B cell (primary cell): ENCODE measurements at regions not wholly inside any gene's neighbourhood (a gene's known extent, or its start where the extent isn't known, plus 50 kb on each side); places are given as distances from the start of the nearest gene placed in this dataset.

Experiments
- ATAC-seq: fragments of 200-7000 bp; cut with Tn5 transposase; one replicate; pipeline ENCODE4 v1.10.0; 2021; ENCODE audit warnings: low read depth, mild to moderate bottlenecking, moderate number of reproducible peaks, moderate library complexity
- CTCF ChIA-PET: fragments of 350-600 bp; sonication (Branson Sonifier 250); formaldehyde crosslinking; loops from one replicate; lab custom pipeline; 2021; ENCODE audit warnings: antibody characterized with exemption, inconsistent platforms; lab: Charles Lee
- POLR2A ChIA-PET: fragments of 350-600 bp; sonication (Branson Sonifier 250); formaldehyde crosslinking; loops from one replicate; lab custom pipeline; 2021; ENCODE audit warnings: antibody characterized with exemption; lab: Charles Lee
- DNase-seq: peaks from one replicate; pipeline ENCODE4 v3.0.0; 2013
- H2AFZ ChIP-seq: 2 replicates; pipeline ENCODE4 v1.6.1; 2012; ENCODE audit warnings: mild to moderate bottlenecking, low read depth, low read length; ENCODE audit not compliant: insufficient read depth, poor library complexity, severe bottlenecking
- H3K27ac ChIP-seq, 2 donors: 1 replicate in 1 of 2; 2 replicates in 1 of 2; pipeline ENCODE4 v1.5.1; 2012 to 2013; ENCODE audit warnings: low read length in 2 of 2, mild to moderate bottlenecking in 2 of 2, moderate library complexity in 1 of 2
- H3K27me3 ChIP-seq, 4 experiments: fragments of 200-600 bp in 1 of 4; sonication (generic) in 1 of 4; replicated peaks in 1 of 4; 1 replicate in 2 of 4; 2 replicates in 2 of 4; pipeline versions ENCODE4 v1.6.1 to v1.7.0; 2013 to 2016; ENCODE audit warnings: low read length in 3 of 4, mild to moderate bottlenecking in 2 of 4, mixed read lengths in 1 of 4, moderate library complexity in 1 of 4; ENCODE audit not compliant: insufficient read depth in 4 of 4, control insufficient read depth in 3 of 4; ENCODE audit errors: control extremely low read depth in 1 of 4
- H3K36me3 ChIP-seq, 2 experiments: replicated peaks in 1 of 2; 1 replicate in 1 of 2; 2 replicates in 1 of 2; pipeline versions ENCODE4 v1.6.1 to v1.7.1; 2013; ENCODE audit warnings: low read length in 1 of 2; ENCODE audit not compliant: insufficient read depth in 2 of 2, control insufficient read depth in 1 of 2; ENCODE audit errors: control extremely low read depth in 1 of 2, extremely low read depth in 1 of 2
- H3K4me1 ChIP-seq, 2 donors: fragments of 200-600 bp in 1 of 2; sonication (generic) in 1 of 2; 1 replicate in 1 of 2; 2 replicates in 1 of 2; pipeline versions ENCODE4 v1.5.1 to v1.6.1; 2013 to 2017; ENCODE audit warnings: low read length in 2 of 2; ENCODE audit not compliant: control insufficient read depth in 2 of 2, insufficient read depth in 2 of 2
- H3K4me2 ChIP-seq: replicated peaks from 2 replicates; pipeline ENCODE3; 2012; ENCODE audit warnings: mild to moderate bottlenecking, low read depth, low read length; ENCODE audit not compliant: poor library complexity, severe bottlenecking
- H3K4me3 ChIP-seq, 5 experiments: fragments of 200-600 bp in 1 of 5; sonication (generic) in 1 of 5; 1 replicate in 3 of 5; 2 replicates in 2 of 5; pipeline versions ENCODE4 v1.5.1 to v1.7.0; 2011 to 2016; ENCODE audit warnings: low read length in 4 of 5, mild to moderate bottlenecking in 4 of 5, low read depth in 2 of 5, control low read depth in 1 of 5, moderate library complexity in 1 of 5; ENCODE audit not compliant: insufficient read depth in 1 of 5; ENCODE audit errors: control extremely low read depth in 1 of 5, extremely low read depth in 1 of 5
- H3K79me2 ChIP-seq: fragments of 200-600 bp; sonication (generic); one replicate; pipeline ENCODE4 v1.6.0; 2016; ENCODE audit warnings: low read length; ENCODE audit not compliant: control insufficient read depth, insufficient read depth
- H3K9ac ChIP-seq: fragments of 200-600 bp; sonication (generic); 2 replicates; pipeline ENCODE4 v1.6.1; 2017; ENCODE audit warnings: mild to moderate bottlenecking, low read length, moderate library complexity
- H3K9me3 ChIP-seq, 3 donors: one replicate each; pipeline versions ENCODE4 v1.6.1 to v1.7.1; 2013; ENCODE audit warnings: low read length in 2 of 3; ENCODE audit not compliant: control insufficient read depth in 2 of 3, insufficient read depth in 1 of 3; ENCODE audit errors: control extremely low read depth in 1 of 3
- H4K20me1 ChIP-seq: 2 replicates; pipeline ENCODE4 v1.6.0; 2012; ENCODE audit warnings: mild to moderate bottlenecking, low read length; ENCODE audit not compliant: insufficient read depth, control insufficient read depth, poor library complexity, severe bottlenecking
- H3K27ac Mint-ChIP-seq: one replicate; pipeline ENCODE4 v1.8.0; 2021; ENCODE audit warnings: mixed read lengths
- H3K27me3 Mint-ChIP-seq: one replicate; pipeline ENCODE4 v1.8.0; 2021; ENCODE audit warnings: mixed read lengths
- H3K4me1 Mint-ChIP-seq: one replicate; pipeline ENCODE4 v1.8.0; 2021; ENCODE audit warnings: mixed read lengths
- H3K4me3 Mint-ChIP-seq: one replicate; pipeline ENCODE4 v1.8.0; 2021; ENCODE audit warnings: mixed read lengths
- H3K9me3 Mint-ChIP-seq: one replicate; pipeline ENCODE4 v1.8.0; 2022; ENCODE audit warnings: mixed read lengths; ENCODE audit not compliant: insufficient read depth
- EZH2 ChIP-seq: IDR thresholded peaks from 2 replicates; pipeline ENCODE4 v1.6.1; 2012; ENCODE audit warnings: borderline replicate concordance, low read depth, mild to moderate bottlenecking, moderate library complexity, low read length; ENCODE audit not compliant: insufficient read depth, poor library complexity, severe bottlenecking
- WGBS: methylation state at CpG from one replicate; pipeline ENCODE4 v1.1.5; 2013; ENCODE audit warnings: missing lambda C conversion rate; ENCODE audit not compliant: insufficient coverage; 5-methylcytosine and 5-hydroxymethylcytosine counted together
- intact Hi-C: fragments of 100-400 bp; cut with micrococcal nuclease; formaldehyde crosslinking; loops from one replicate; pipeline ENCODE4 v1.10.0; 2022
- TF ChIP-seq, protein P1 (sequence below): fragments of 200-600 bp; IDR thresholded peaks from one replicate; pipeline ENCODE4 v1.8.0; 2022; ENCODE audit warnings: antibody characterized with exemption, mild to moderate bottlenecking

GRCh38 chr6:92822222-92822621 lies 597.1 kb downstream of the EPHA7 start:
- H3K4me3 Mint-ChIP-seq: no peak overlapping the region
- Histone ChIP-seq H3K36me3 (no peaks in the 10 kb centered on the region), H3K79me2 (no peaks in the 10 kb centered on the region), H3K4me1 (no peaks in the 10 kb centered on the region), H3K4me3 (no peak overlapping the region), H3K27me3 (no peaks in the 10 kb centered on the region), H2AFZ (no peak overlapping the region), H3K9me3 (peaks cover 0 to 1% (median 0%) of the 10 kb centered on the region in 3 donors), H3K27ac (no peak overlapping the region), H4K20me1 (no peaks in the 10 kb centered on the region), H3K4me2 (no peak overlapping the region), H3K9ac (no peak overlapping the region)
- ATAC-seq (no peak), DNase-seq (no peak)
- no peak overlapping the region for H3K27ac Mint-ChIP-seq
- no CpG with 5 or more reads among the region's 4 CpGs for WGBS
- ChIA-PET POLR2A (no interaction called here), CTCF (no interaction called here)
- TF ChIP-seq, protein P1, sequence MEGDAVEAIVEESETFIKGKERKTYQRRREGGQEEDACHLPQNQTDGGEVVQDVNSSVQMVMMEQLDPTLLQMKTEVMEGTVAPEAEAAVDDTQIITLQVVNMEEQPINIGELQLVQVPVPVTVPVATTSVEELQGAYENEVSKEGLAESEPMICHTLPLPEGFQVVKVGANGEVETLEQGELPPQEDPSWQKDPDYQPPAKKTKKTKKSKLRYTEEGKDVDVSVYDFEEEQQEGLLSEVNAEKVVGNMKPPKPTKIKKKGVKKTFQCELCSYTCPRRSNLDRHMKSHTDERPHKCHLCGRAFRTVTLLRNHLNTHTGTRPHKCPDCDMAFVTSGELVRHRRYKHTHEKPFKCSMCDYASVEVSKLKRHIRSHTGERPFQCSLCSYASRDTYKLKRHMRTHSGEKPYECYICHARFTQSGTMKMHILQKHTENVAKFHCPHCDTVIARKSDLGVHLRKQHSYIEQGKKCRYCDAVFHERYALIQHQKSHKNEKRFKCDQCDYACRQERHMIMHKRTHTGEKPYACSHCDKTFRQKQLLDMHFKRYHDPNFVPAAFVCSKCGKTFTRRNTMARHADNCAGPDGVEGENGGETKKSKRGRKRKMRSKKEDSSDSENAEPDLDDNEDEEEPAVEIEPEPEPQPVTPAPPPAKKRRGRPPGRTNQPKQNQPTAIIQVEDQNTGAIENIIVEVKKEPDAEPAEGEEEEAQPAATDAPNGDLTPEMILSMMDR: no peak
- TF ChIP-seq EZH2: no peak
- no peaks in the 10 kb centered on the region for H3K9me3 Mint-ChIP-seq
- intact Hi-C loops: no loop called here
- H3K27me3 Mint-ChIP-seq: no peaks in the 10 kb centered on the region
- no peaks in the 10 kb centered on the region for H3K4me1 Mint-ChIP-seq

GRCh38 chr6:92820601-92821000 lies 598.8 kb downstream of the EPHA7 start:
- no peaks in the 10 kb centered on the region for H3K79me2 ChIP-seq
- H3K4me1 ChIP-seq: no peaks in the 10 kb centered on the region
- DNase-seq (no peak), ATAC-seq (no peak)
- H3K4me2 ChIP-seq: no peak overlapping the region
- H4K20me1 ChIP-seq: no peaks in the 10 kb centered on the region
- no peak overlapping the region for H3K27ac Mint-ChIP-seq
- TF ChIP-seq, protein P1: no peak
- no peak for TF ChIP-seq EZH2
- 89% methylated on average over 5 of the region's 6 CpGs for WGBS
- H3K9ac ChIP-seq: no peak overlapping the region
- no peaks in the 10 kb centered on the region for H3K4me1 Mint-ChIP-seq
- no peaks in the 10 kb centered on the region for H3K27me3 ChIP-seq
- no peak overlapping the region for H3K27ac ChIP-seq
- no peak overlapping the region for H2AFZ ChIP-seq
- H3K4me3 Mint-ChIP-seq: no peak overlapping the region
- H3K27me3 Mint-ChIP-seq: no peaks in the 10 kb centered on the region
- H3K9me3 Mint-ChIP-seq: peaks cover 4% of the 10 kb centered on the region
- POLR2A ChIA-PET: no interaction called here
- H3K9me3 ChIP-seq: peaks cover 0 to 1% (median 0%) of the 10 kb centered on the region in 3 donors
- CTCF ChIA-PET: no interaction called here
- intact Hi-C loops: no loop called here
- H3K4me3 ChIP-seq: no peak overlapping the region
- H3K36me3 ChIP-seq: no peaks in the 10 kb centered on the region
